ENCODE measurements at regions not wholly inside any gene's neighbourhood (a gene's known extent, or its start where the extent isn't known, plus 50 kb on each side); places are given as distances from the start of the nearest gene placed in this dataset.
A peak's percentile ranks its signal among the peaks of the same experiment; 100 is the strongest.
"Not testable (repeated sequence)": the region's sequence is repeated elsewhere in the genome, so short reads cannot be mapped to it uniquely, and the experiment has no call there.

DNA sequence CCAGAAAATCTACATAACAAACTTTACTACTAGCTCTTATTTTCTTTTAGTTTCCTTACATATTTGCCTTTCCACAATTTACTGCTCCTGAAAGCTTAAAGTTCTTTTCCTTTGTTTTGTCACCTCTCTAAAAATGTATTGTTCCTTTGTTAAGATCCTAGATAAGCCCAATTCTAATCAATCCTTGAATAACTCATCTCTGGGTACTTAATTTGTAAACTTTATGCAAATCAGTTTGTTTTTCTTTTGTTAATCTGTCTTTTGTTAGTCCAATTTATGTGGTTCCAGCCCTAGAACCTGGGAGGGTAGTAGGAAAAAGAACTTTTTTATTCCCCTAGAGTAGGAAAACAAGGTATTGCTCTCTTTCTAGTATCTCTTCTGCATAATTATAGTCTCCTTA lies 444.7 kb downstream of the PCDH10 start:
- no peak overlapping the region for H3K4me3 ChIP-seq
- DNase-seq, result no peak
- no peaks in the 10 kb centered on the region for H3K36me3 ChIP-seq
- no peaks in the 10 kb centered on the region for H3K27me3 ChIP-seq
- H3K9me3 ChIP-seq (replicated peaks), result no peaks in the 10 kb centered on the region
- no peak overlapping the region for H3K27ac ChIP-seq
- H3K4me1 ChIP-seq, result no peaks in the 10 kb centered on the region

DNA sequence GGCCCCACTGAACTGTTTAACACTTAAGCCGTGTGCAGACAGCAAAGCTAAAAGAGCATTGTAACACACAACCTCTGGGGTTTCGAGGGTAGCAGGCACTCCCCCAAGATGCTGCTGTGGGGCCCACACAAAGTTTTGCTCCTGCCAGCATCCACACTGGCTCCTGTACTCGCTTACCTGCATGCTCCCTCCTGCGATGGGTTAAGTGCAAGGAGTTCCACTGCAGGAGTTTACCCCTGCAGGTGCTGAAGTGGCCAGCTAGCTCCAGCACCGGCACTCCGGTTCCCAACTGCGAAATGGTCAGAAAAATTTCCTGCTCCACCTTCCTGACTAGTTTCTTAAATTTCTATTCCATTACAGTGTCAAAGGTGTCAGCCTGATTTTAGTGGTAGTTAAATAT lies 443.5 kb downstream of the PCDH10 start:
- no peaks in the 10 kb centered on the region for H3K9me3 ChIP-seq (replicated peaks)

DNA sequence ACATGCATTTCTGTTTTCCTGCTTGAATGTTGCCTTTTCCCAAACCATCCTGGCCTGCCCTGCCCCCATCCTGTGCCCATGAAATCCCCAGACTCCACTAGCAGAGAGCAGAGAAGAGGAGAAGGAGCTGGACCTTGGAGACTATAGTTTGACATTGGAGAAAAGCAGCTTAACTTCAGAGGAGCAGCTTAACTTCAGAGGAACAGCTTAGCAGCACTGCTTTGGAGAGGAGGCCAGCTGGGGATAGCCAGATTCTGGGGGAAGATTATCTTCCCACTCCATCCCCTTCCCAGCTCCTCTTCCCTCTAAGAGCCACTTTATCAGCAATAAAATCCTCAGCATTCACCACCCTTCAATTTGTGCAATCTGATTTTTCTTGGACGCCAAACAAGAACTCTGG lies 443.0 kb downstream of the PCDH10 start:
- no peak for DNase-seq
- no peaks in the 10 kb centered on the region for H3K27me3 ChIP-seq
- no peak overlapping the region for H3K4me3 ChIP-seq
- no peaks in the 10 kb centered on the region for H3K36me3 ChIP-seq
- H3K9me3 ChIP-seq (replicated peaks), result no peaks in the 10 kb centered on the region
- H3K4me1 ChIP-seq, result no peaks in the 10 kb centered on the region
- H3K27ac ChIP-seq, result no peak overlapping the region

More for the DNA sequence above, 443.5 kb downstream of the PCDH10 start:
- Histone ChIP-seq H3K4me3 (no peak overlapping the region), H3K27me3 (no peaks in the 10 kb centered on the region), H3K4me1 (no peaks in the 10 kb centered on the region), H3K27ac (no peak overlapping the region), H3K36me3 (no peaks in the 10 kb centered on the region)
- DNase-seq, result no peak

DNA sequence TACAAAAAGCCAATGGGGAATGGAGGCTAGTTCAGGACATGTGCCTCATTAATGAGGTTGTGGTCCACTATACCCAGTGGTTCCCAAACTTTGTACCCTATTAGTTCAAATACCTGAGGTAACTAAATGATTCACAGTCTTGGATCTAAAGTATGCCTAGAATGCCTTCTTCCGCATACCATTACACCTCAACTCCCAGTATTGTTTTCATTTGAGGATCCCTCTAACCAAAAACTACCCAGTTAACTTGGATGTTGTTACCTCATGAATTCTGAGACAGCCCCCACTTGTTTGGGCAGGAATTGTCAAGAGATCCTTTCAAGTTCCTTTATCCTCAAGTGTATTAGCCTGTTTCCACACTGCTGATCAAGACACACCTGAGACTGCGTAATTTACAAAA lies 439.2 kb downstream of the PCDH10 start:
- H3K9me3 ChIP-seq (replicated peaks), result no peaks in the 10 kb centered on the region
- DNase-seq, result no peak
- no peaks in the 10 kb centered on the region for H3K36me3 ChIP-seq
- no peak overlapping the region for H3K4me3 ChIP-seq
- no peaks in the 10 kb centered on the region for H3K27me3 ChIP-seq
- H3K4me1 ChIP-seq, result no peaks in the 10 kb centered on the region
- H3K27ac ChIP-seq, result no peak overlapping the region

DNA sequence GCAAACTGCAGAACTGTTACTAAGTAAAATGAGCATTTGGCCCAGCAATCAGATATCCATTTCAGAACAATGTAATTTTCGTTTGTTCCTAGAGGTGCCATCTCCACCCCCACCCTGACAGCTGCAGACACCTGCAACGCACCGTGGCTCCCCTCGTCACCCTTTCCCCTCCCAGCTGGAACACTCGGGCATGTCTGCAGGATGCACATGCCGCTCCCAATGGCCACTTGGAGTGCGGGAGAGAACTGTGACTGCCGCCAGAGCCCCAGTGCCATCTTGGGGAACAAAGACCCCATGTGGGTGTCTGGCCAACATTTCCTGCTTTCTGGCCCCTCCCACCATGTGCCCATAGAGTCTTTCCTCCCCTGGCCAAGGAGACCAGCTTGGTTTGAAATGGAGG lies 436.2 kb downstream of the PCDH10 start:
- no peak for DNase-seq
- no peaks in the 10 kb centered on the region for H3K36me3 ChIP-seq
- no peak overlapping the region for H3K27ac ChIP-seq
- no peaks in the 10 kb centered on the region for H3K9me3 ChIP-seq (replicated peaks)
- H3K27me3 ChIP-seq, result no peaks in the 10 kb centered on the region
- no peak overlapping the region for H3K4me3 ChIP-seq
- no peaks in the 10 kb centered on the region for H3K4me1 ChIP-seq

DNA sequence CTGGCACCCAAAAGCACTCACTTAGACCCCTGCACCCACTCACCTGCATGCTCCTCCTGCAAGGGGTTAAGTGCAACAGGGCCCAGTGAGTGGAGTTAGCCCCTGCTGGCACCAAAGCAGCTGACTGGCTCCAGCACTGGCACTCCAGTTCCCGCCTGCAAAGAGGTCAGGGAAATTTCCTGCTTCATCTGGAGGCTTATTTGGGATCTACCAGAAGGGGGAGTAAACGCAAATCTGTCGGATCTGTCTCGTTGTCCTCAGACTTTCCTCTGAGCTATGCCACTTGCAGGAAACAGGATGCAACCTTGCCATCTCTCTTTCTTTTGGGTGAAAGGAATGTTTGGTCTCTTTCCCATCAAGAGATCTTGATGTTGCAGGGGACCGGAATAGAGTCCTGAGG lies 435.6 kb downstream of the PCDH10 start:
- Histone ChIP-seq H3K27me3 (no peaks in the 10 kb centered on the region), H3K4me1 (no peaks in the 10 kb centered on the region), H3K36me3 (no peaks in the 10 kb centered on the region), H3K27ac (no peak overlapping the region), H3K9me3 (replicated peaks) (no peaks in the 10 kb centered on the region), H3K4me3 (no peak overlapping the region)
- DNase-seq, result peak in 1 of 2 experiments; percentile 20

DNA sequence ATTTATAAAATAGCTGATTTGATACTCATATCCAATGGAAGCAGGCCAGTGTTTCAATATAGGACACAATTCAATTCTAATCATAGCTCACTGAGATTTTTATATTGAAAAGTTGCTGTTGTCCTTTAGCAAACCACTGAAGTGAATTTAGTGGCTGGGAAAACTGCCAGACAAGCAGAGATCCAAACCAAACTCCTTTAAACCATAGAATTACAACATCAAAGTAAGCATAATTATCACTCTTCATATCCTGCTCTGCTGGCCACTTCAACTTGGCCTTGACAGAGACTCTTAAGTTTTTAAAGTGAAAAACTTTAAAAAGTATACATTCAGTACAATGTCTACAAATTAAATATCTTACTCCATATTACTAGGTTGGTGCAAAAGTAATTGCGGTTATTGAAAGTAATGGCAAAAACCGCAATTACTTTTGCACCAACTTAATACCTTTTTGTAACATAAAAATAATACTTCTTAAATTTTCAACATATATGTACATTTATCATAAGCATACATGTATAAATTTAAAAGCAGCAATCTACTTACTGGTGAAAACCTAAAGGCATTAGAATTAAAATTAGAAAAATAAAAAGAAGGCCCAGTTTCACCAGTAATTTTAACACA lies 433.0 kb downstream of the PCDH10 start:
- no peaks in the 10 kb centered on the region for H3K9me3 ChIP-seq (replicated peaks)
- DNase-seq, result no peak
- H3K4me1 ChIP-seq, result no peaks in the 10 kb centered on the region
- no peak overlapping the region for H3K4me3 ChIP-seq
- H3K36me3 ChIP-seq, result no peaks in the 10 kb centered on the region
- H3K27ac ChIP-seq, result no peak overlapping the region
- H3K27me3 ChIP-seq, result no peaks in the 10 kb centered on the region

DNA sequence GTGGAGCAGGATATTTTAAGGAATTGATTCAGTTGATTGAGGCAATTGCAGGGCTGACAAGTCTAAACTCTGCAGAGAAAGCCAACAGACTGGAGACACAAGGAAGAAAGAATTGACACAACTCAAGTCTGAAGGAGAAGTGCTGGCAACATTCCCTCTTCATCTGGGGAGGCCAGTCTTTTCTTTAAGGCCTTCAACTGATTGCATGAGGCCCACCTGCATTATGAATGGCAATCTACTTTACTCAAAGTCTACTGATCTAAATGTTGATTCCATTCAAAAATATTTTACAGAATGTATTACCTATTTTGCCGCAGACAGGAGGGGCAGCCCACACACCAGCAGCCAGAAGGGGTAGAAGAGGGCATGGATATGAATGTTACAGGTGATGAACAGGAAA lies 425.2 kb downstream of the PCDH10 start:
- no peak for DNase-seq
- Histone ChIP-seq H3K4me3 (no peak overlapping the region), H3K36me3 (no peaks in the 10 kb centered on the region), H3K27ac (no peak overlapping the region), H3K4me1 (no peaks in the 10 kb centered on the region), H3K27me3 (no peaks in the 10 kb centered on the region), H3K9me3 (replicated peaks) (no peaks in the 10 kb centered on the region)

DNA sequence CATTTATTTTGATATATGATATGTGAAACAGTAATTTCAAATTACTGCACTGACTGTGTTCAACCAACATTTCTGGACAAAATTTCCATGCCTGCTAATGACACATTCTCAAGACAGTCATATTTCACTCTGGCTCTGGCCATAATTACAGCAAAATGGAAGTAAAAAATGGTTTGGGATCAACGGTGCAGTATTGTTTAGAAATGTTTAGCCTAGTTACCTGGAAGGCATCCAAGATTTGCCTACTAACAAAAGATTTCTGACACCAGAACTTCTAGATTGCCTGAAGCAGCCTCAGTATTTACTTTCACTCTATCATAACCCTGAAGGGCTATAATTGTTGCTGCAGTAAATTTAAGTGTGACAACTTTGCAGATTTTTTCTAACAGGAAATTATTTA lies 416.3 kb downstream of the PCDH10 start:
- Histone ChIP-seq H3K27ac (no peak overlapping the region), H3K9me3 (replicated peaks) (no peaks in the 10 kb centered on the region), H3K4me3 (no peak overlapping the region), H3K36me3 (no peaks in the 10 kb centered on the region), H3K4me1 (peaks cover 4% of the 10 kb centered on the region; the same call in 1 of the 2 replicates), H3K27me3 (no peaks in the 10 kb centered on the region)
- peak; percentile 9 to 63 for DNase-seq

DNA sequence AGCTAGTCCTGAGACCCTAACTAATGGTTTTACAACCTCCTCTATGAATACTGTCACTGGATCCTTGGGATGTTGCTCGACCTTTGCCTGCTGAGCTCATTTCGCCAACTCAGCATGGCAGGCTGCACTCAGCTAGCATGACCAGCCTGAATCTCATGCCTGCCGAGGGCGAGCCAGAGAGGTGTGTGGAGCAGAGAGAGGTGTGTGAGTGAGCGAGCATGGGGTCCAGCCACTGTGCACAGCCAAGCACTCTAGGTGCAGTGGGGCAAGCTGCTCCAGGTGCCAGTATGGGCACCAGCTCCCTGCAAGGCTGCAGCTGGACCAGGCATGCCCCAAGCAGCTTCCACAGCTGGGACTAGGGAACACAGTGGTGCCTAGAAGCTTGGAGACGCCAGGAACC lies 410.9 kb downstream of the PCDH10 start:
- Histone ChIP-seq H3K4me3 (no peak overlapping the region), H3K36me3 (no peaks in the 10 kb centered on the region), H3K27me3 (no peaks in the 10 kb centered on the region), H3K27ac (no peak overlapping the region), H3K4me1 (no peaks in the 10 kb centered on the region), H3K9me3 (replicated peaks) (no peaks in the 10 kb centered on the region)
- DNase-seq, result no peak

DNA sequence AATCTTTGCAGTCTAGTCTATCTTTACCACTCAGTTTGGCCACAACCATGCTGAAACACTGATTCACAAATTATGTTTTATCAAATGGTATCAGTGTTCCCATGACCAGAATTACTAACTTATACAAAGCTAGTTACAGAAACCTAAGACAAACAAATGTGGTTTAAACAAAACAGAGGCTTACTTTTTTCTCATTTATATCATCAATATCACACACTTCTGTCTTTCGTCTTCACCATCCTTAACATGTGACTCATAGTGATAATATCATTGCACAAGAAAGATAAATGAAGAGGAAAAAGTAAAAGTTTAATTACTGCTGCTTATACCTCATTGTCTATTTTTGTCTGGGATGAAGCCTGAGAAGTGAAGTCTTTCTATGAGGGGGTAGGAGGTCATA lies 406.6 kb downstream of the PCDH10 start:
- Histone ChIP-seq H3K27me3 (no peaks in the 10 kb centered on the region), H3K27ac (no peak overlapping the region), H3K4me3 (no peak overlapping the region), H3K9me3 (replicated peaks) (no peaks in the 10 kb centered on the region), H3K36me3 (no peaks in the 10 kb centered on the region), H3K4me1 (no peaks in the 10 kb centered on the region)
- DNase-seq, result no peak

DNA sequence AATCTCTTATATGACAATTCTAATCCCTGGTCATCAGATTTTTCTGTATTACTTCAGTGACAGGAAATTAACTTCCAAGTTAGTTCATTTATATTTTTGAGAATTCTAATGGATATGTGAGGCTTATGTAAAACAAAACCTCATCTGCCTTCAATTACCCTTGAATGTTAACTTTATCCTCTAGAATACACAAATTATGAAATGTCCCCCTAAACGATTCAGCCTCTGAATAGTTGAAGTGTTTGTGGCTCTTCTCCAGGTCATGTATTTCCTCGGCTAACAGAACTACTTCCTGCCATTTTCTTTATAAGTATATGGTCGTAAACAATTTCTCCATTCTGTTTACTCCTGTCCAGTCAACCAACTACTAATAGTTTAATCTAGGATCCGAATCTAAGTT lies 401.3 kb downstream of the PCDH10 start:
- H3K36me3 ChIP-seq, result no peaks in the 10 kb centered on the region
- H3K27ac ChIP-seq, result no peak overlapping the region
- no peaks in the 10 kb centered on the region for H3K4me1 ChIP-seq
- H3K4me3 ChIP-seq, result no peak overlapping the region
- no peaks in the 10 kb centered on the region for H3K27me3 ChIP-seq
- DNase-seq, result no peak
- no peaks in the 10 kb centered on the region for H3K9me3 ChIP-seq (replicated peaks)

DNA sequence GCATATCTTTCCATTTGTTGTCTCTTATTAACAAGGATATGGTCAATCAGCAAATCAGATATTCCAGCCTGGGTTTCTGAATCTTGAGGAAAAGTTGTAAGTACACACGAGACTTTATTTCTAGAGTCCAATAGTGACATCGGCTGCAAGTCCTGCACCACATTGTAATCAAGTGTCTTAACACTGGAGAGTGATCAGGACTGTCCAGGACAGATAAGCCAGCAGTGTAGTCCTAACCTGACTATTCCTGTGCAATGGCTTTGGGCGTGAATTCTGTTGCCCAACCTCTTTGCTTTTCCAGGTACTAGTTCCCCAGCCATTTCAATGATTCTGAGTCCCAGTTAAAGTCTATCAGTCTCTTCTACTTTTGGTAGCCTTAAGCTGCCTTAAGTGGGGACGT lies 395.0 kb downstream of the PCDH10 start:
- Histone ChIP-seq H3K27me3 (no peaks in the 10 kb centered on the region), H3K36me3 (no peaks in the 10 kb centered on the region), H3K4me3 (no peak overlapping the region), H3K4me1 (no peaks in the 10 kb centered on the region), H3K27ac (no peak overlapping the region), H3K9me3 (replicated peaks) (no peaks in the 10 kb centered on the region)
- no peak for DNase-seq

DNA sequence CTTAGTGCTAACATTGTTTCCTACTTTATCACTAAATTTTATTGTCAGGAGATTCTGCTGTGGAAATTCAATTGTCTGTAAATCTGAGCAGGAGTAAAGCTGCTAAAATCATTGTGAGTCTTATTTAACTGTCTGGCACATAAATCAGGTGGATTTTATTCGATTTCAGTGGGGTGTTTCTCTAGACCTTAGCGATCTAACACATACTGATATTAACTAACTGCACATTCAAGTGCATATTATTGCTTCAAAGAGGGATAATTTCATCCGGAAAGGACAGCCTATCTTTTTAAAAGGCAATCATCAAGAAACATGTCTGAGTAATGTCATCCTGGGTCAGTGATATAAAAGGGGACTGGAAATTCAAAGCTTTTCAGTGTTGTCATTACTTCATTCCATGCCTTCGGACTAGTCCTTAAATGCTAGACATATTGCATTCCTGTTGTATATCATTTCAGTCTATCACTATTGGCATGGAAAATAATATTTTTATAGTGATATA lies 388.7 kb downstream of the PCDH10 start:
- H3K36me3 ChIP-seq, result no peaks in the 10 kb centered on the region
- no peaks in the 10 kb centered on the region for H3K27me3 ChIP-seq
- no peak overlapping the region for H3K4me3 ChIP-seq
- DNase-seq, result no peak
- H3K27ac ChIP-seq, result no peak overlapping the region
- no peaks in the 10 kb centered on the region for H3K4me1 ChIP-seq
- no peaks in the 10 kb centered on the region for H3K9me3 ChIP-seq (replicated peaks)

DNA sequence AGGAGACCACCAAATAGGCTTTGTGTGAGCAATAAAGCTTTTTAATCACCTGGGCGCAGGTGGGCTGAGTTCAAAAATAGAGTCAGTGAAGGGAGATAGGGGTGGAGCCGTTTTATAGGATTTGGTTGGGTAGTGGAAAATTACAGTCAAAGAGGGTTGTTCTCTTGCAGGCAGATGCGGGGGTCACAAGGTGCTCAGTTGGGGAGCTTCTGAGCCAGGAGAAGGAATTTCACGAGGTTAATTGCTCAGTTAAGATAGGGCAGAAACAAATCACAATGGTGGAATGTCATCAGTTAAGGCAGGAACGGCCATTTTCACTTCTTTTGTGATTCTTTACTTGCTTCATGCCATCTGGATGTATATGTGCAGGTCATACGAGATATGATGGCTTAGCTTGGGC lies 385.1 kb downstream of the PCDH10 start:
- H3K36me3 ChIP-seq, result not testable (repeated sequence)

DNA sequence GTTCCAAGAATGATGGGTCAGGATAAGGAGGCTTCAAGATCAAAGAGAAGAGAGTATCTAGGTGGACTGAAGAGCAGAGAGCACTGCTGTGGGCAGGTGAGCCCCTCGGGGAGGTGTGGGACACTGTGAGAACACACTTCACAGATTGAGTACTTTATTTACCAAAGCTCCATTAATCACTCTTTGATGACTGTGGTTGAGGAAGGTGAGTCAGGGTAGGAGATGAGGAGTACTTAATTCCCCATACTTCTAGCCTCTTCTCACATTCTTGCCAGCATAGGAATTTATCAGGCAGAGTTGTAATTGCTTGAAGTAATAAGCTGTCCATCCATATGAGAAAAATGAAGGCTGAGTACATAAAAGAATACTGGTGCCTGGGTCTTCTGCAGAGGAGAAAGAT lies 375.3 kb downstream of the PCDH10 start:
- no peaks in the 10 kb centered on the region for H3K9me3 ChIP-seq (replicated peaks)

More for the DNA sequence above, 385.1 kb downstream of the PCDH10 start:
- H3K4me3 ChIP-seq; DNase-seq; H3K4me1 ChIP-seq; H3K9me3 ChIP-seq (replicated peaks); H3K27ac ChIP-seq; H3K27me3 ChIP-seq: not testable (repeated sequence)

More for the DNA sequence above, 375.3 kb downstream of the PCDH10 start:
- Histone ChIP-seq H3K36me3 (no peaks in the 10 kb centered on the region), H3K27me3 (no peaks in the 10 kb centered on the region), H3K27ac (no peak overlapping the region), H3K4me1 (no peaks in the 10 kb centered on the region), H3K4me3 (no peak overlapping the region)
- DNase-seq, result no peak
